ENCODE measurements at regions not wholly inside any gene's neighbourhood (a gene's known extent, or its start where the extent isn't known, plus 50 kb on each side); places are given as distances from the start of the nearest gene placed in this dataset.

GRCh38 chr13:84847107-84847506 is 952.1 kb downstream of the SLITRK6 start:
- no peak for DNase-seq (ENCODE audit: low read depth)
- no peak overlapping the region for H3K4me3 ChIP-seq (ENCODE audit: low read depth, low read length)
- no peak for TF ChIP-seq CTCF (IDR thresholded peaks at IDR 0.05; ENCODE audit: insufficient read depth, low read length)

- TF ChIP-seq CTCF (IDR thresholded peaks at IDR 0.05; ENCODE audit: insufficient read depth, low read length), result no peak
- no peak overlapping the region for H3K4me3 ChIP-seq (ENCODE audit: low read depth, low read length)
Observed at GRCh38 chr13:84845907-84846619, 953.2 kb downstream of the SLITRK6 start.

GRCh38 chr13:84844473-84844872 is 954.7 kb downstream of the SLITRK6 start:
- no peak for TF ChIP-seq CTCF (IDR thresholded peaks at IDR 0.05; ENCODE audit: insufficient read depth, low read length)
- H3K4me3 ChIP-seq (ENCODE audit: low read depth, low read length), result no peak overlapping the region
- DNase-seq (ENCODE audit: low read depth), result no peak

More at GRCh38 chr13:84845907-84846619, 953.2 kb downstream of the SLITRK6 start:
- no peak for DNase-seq (ENCODE audit: low read depth)

- no peak overlapping the region for H3K4me3 ChIP-seq (ENCODE audit: low read depth, low read length)
- TF ChIP-seq CTCF (IDR thresholded peaks at IDR 0.05; ENCODE audit: insufficient read depth, low read length), result no peak
- no peak for DNase-seq (ENCODE audit: low read depth)
Observed at GRCh38 chr13:84843368-84843767, 955.9 kb downstream of the SLITRK6 start.

GRCh38 chr13:84834201-84834600 is 951.9 kb upstream of the SLITRK1 start:
- TF ChIP-seq CTCF (IDR thresholded peaks at IDR 0.05; ENCODE audit: insufficient read depth, low read length), result no peak
- no peak for DNase-seq (ENCODE audit: low read depth)
- no peak overlapping the region for H3K4me3 ChIP-seq (ENCODE audit: low read depth, low read length)

GRCh38 chr13:84831666-84832657 is 949.7 kb upstream of the SLITRK1 start:
- no peak for DNase-seq (ENCODE audit: low read depth)

More at GRCh38 chr13:84831666-84832657, 949.7 kb upstream of the SLITRK1 start:
- no peak overlapping the region for H3K4me3 ChIP-seq (ENCODE audit: low read depth, low read length)
- TF ChIP-seq CTCF (IDR thresholded peaks at IDR 0.05; ENCODE audit: insufficient read depth, low read length), result no peak

All from fibroblast of the aortic adventitia (primary cell).